GM18498 (cell line): ENCODE measurements at regions not wholly inside any gene's neighbourhood (a gene's known extent, or its start where the extent isn't known, plus 50 kb on each side); places are given as distances from the start of the nearest gene placed in this dataset.
"Not testable (repeated sequence)": the region's sequence is repeated elsewhere in the genome, so short reads cannot be mapped to it uniquely, and the experiment has no call there.

ENCODE experiments used
- ATAC-seq: cut with Tn5 transposase; IDR thresholded peaks from one replicate; pipeline ENCODE4 v1.9.1; 2021; ENCODE audit warnings: mild to moderate bottlenecking, moderate library complexity; ENCODE audit not compliant: unreplicated experiment

- ATAC-seq: no peak
Measured at GRCh38 chr7:119964788-119965542, 308.0 kb upstream of the KCND2 start.

- no peak for ATAC-seq
Measured at GRCh38 chr7:119967221-119967620, 305.8 kb upstream of the KCND2 start.

- not testable (repeated sequence) for ATAC-seq
Measured at GRCh38 chr7:119968411-119968810, 304.6 kb upstream of the KCND2 start.

- no peak for ATAC-seq
Measured at GRCh38 chr7:119969054-119969453, 303.9 kb upstream of the KCND2 start.

- ATAC-seq: no peak
Measured at GRCh38 chr7:119969763-119970162, 303.2 kb upstream of the KCND2 start.

- ATAC-seq: peak; percentile 72
Measured at GRCh38 chr7:119974972-119975371, 298.0 kb upstream of the KCND2 start.

- ATAC-seq: no peak
Measured at GRCh38 chr7:119982884-119983283, 290.1 kb upstream of the KCND2 start.

GRCh38 chr7:119983468-119983867 is 289.5 kb upstream of the KCND2 start:
- no peak for ATAC-seq

- no peak for ATAC-seq
Measured at GRCh38 chr7:119984247-119984646, 288.7 kb upstream of the KCND2 start.

- ATAC-seq: no peak
Measured at GRCh38 chr7:119988401-119988800, 284.6 kb upstream of the KCND2 start.

- no peak for ATAC-seq
Measured at GRCh38 chr7:119994928-119995327, 278.0 kb upstream of the KCND2 start.

GRCh38 chr7:119996634-119997033 is 276.3 kb upstream of the KCND2 start:
- ATAC-seq: no peak

- ATAC-seq: no peak
Measured at GRCh38 chr7:119999738-120000475, 273.1 kb upstream of the KCND2 start.

- no peak for ATAC-seq
Measured at GRCh38 chr7:120005720-120006119, 267.3 kb upstream of the KCND2 start.

- ATAC-seq: not testable (repeated sequence)
Measured at GRCh38 chr7:120014301-120014700, 258.7 kb upstream of the KCND2 start.

GRCh38 chr7:120014925-120015465 is 258.0 kb upstream of the KCND2 start:
- no peak for ATAC-seq

- no peak for ATAC-seq
Measured at GRCh38 chr7:120021085-120021484, 251.9 kb upstream of the KCND2 start.

GRCh38 chr7:120023494-120024167 is 249.3 kb upstream of the KCND2 start:
- no peak for ATAC-seq

GRCh38 chr7:120028636-120029035 is 244.3 kb upstream of the KCND2 start:
- no peak for ATAC-seq

GRCh38 chr7:120030876-120031275 is 242.1 kb upstream of the KCND2 start:
- ATAC-seq: no peak

GRCh38 chr7:120033114-120033513 is 239.9 kb upstream of the KCND2 start:
- ATAC-seq: no peak
